ENCODE measurements at regions not wholly inside any gene's neighbourhood (a gene's known extent, or its start where the extent isn't known, plus 50 kb on each side); places are given as distances from the start of the nearest gene placed in this dataset.

- TF ChIP-seq CTCF (IDR thresholded peaks at IDR 0.05) (no peak), POLR2A (IDR thresholded peaks at IDR 0.05) (no peak)
Observed at GRCh38 chr14:98999901-99000300, 272.1 kb downstream of the BCL11B start.
